Uterus (tissue), 2 donors: ENCODE measurements at regions not wholly inside any gene's neighbourhood (a gene's known extent, or its start where the extent isn't known, plus 50 kb on each side); places are given as distances from the start of the nearest gene placed in this dataset.

Experiments used
- POLR2A ChIP-seq, 2 donors: fragments of 450-650 bp; IDR thresholded peaks; one replicate each; pipeline ENCODE4 v1.6.1; 2016; ENCODE audit warnings: antibody characterized with exemption in 2 of 2, mild to moderate bottlenecking in 1 of 2, moderate library complexity in 1 of 2
- TF ChIP-seq, protein P1 (sequence below), 4 experiments: fragments of 200-600 bp in 2 of 4; fragments of 450-650 bp in 2 of 4; sonication (generic) in 2 of 4; IDR thresholded peaks; one replicate each; pipeline ENCODE4 v1.5.1; 2016 to 2019; ENCODE audit warnings: antibody characterized with exemption in 4 of 4, mild to moderate bottlenecking in 2 of 4, moderate library complexity in 1 of 4

- TF ChIP-seq POLR2A (IDR thresholded peaks at IDR 0.05) = no peak
- TF ChIP-seq, protein P1, sequence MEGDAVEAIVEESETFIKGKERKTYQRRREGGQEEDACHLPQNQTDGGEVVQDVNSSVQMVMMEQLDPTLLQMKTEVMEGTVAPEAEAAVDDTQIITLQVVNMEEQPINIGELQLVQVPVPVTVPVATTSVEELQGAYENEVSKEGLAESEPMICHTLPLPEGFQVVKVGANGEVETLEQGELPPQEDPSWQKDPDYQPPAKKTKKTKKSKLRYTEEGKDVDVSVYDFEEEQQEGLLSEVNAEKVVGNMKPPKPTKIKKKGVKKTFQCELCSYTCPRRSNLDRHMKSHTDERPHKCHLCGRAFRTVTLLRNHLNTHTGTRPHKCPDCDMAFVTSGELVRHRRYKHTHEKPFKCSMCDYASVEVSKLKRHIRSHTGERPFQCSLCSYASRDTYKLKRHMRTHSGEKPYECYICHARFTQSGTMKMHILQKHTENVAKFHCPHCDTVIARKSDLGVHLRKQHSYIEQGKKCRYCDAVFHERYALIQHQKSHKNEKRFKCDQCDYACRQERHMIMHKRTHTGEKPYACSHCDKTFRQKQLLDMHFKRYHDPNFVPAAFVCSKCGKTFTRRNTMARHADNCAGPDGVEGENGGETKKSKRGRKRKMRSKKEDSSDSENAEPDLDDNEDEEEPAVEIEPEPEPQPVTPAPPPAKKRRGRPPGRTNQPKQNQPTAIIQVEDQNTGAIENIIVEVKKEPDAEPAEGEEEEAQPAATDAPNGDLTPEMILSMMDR (IDR thresholded peaks at IDR 0.05) = no peak
Measured at GRCh38 chr17:55632893-55633292, 89.8 kb downstream of the TMEM100 start.
